DMS79 treated with DMSO at 0.1 percent for 48 hours (cell line): ENCODE measurements at regions not wholly inside any gene's neighbourhood (a gene's known extent, or its start where the extent isn't known, plus 50 kb on each side); places are given as distances from the start of the nearest gene placed in this dataset.
A peak's percentile ranks its signal among the peaks of the same experiment; 100 is the strongest.

Experiments
- DNase-seq: peaks from one replicate; lab custom pipeline; 2025; lab: John Stamatoyannopoulos, UW

DNA sequence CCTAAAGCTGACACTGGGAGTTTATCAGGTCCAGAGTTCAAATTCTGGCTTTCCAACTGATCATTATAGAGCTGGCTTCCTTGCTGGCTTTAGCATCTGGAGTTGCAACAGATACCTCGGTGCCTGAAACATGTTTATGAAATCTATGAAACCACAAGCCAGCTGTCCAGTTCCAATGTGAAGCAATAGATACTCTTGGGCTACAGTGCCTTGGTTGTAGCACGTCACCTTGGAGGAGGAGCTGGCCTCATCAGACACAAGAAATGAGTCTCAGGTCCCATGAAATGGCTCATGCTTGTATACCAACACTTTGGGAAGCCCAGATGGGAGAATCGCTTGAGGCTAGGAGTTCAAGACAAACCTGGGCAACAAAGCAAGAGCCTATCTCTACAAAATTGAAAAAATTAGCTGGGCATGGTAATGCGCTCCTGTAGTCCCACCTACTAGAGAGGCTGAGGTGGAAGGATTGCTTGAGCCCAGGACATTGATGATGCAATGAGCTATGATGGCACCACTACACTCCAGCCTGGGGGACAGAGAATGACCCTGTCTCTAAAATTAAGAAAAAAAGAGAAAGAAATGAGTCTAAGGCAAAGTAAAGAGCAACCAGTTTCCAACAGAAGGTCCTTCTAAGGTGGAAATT, 132.5 kb upstream of the ZNF648 start:
- no peak for DNase-seq

- no peak for DNase-seq
Measured at GRCh38 chr1:182192966-182193365, 131.5 kb upstream of the ZNF648 start.

DNA sequence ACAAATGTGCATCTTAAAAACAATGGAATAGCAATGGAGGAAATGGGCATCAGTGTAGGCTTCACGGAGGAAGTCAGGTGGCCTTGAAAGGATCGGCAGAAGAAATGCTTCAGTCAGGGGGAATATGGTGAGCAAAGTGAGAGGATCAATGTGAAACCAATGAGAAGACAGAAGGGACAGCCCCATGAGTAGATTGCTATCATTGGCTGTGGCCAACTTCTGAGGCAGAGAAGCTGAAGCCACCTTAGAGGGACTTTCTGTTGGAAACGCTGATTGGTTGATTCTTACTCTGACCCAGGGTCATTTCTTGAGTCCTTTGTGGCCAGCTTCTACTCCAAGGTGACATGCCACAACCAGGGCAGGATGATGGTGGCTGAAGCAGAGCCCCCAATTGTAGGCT, 130.7 kb upstream of the ZNF648 start:
- DNase-seq: no peak

- DNase-seq: no peak
Measured at GRCh38 chr1:182191381-182192115, 130.0 kb upstream of the ZNF648 start.

- no peak for DNase-seq
Measured at GRCh38 chr1:182189535-182190066, 128.1 kb upstream of the ZNF648 start.

- DNase-seq: no peak
Measured at GRCh38 chr1:182186757-182187146, 125.2 kb upstream of the ZNF648 start.

GRCh38 chr1:182185842-182186756, 124.6 kb upstream of the ZNF648 start:
- DNase-seq: peak; percentile 12

DNA sequence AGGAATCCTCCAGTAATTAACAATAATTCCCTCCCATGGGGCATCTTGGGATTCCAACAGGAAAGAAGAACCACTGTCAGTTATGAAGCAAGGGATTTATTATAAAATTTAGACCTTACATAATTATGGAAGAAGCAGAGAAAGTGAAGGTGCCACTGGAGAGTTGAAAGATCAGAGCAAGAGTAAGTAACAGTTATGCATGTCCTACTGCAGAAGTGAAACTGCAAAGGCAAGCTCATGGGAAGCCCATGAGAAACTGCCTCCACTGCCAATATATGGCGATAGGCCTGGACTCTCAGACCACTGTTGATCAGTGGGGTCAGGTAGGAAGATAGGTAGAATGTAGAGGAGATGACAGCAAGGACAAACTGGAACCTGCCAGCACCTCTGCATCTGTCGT, 123.6 kb upstream of the ZNF648 start:
- no peak for DNase-seq

GRCh38 chr1:182183606-182184005, 122.1 kb upstream of the ZNF648 start:
- DNase-seq: no peak

DNA sequence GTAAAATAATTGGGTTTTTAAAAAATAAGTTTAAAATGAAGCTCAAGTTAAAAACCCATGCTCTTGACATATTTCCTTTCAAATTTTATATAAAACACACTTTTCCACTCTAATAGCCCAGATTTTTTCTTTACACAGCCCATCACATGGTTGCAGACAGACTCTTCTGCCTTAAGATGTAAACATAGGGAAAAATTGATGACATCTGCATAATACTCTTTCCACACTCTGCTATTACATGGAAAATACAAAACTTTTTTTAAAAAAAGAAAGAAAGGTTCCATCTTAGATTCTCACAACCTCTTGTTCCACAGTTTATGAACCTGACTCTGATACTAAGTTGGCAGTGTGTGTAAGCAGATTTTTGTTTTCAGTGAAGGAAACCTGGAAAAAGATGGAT, 120.8 kb upstream of the ZNF648 start:
- no peak for DNase-seq

- no peak for DNase-seq
Measured at GRCh38 chr1:182181167-182181572, 119.7 kb upstream of the ZNF648 start.

DNA sequence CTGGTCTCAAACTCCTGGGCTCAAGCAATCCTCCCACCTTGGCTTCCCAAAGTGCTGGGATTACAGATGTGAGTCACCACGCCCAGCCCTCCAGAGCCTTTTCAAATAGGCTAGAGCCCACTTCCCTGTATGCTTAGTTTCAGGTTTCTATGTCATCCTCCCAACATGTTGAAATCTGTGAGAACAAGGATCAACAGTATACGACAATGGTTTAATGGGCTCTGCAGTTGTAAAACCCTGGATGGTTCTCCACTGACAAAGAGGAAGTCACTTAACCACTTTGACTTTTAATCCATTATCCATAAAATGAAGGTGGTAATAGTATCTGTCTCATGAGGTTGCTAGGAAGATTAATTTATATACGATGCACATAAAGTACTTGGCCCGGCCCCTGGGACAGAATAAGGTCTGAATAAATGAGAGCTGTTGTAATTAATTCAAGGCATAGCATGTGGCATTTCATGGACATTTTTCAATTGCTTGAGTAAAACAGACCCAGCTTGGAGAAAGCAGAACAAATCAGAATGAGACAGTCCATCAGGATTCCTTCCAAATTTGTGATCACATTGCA, 113.9 kb upstream of the ZNF648 start:
- DNase-seq: peak; percentile 19

- no peak for DNase-seq
Measured at GRCh38 chr1:182174513-182174855, 113.0 kb upstream of the ZNF648 start.

GRCh38 chr1:182173808-182174512, 112.4 kb upstream of the ZNF648 start:
- no peak for DNase-seq

DNA sequence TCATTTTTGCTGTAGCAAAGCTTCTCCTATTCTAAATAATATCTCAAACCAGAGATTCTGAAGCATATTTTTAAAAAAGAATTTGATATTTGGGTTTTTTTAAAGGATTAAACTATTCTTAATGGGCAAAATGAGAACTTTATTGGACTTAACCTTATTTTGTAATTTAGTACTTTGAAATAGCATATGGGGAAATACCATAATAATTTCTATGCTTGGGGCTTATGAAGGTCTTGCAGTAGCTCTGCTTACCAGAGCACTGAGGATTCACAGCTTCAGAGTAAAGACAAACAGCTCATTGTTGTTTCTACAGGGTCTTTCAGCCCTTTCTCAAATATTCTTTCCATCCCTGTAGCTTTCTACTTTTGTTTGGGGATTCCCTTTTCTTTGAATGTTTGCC, 111.2 kb upstream of the ZNF648 start:
- no peak for DNase-seq

DNA sequence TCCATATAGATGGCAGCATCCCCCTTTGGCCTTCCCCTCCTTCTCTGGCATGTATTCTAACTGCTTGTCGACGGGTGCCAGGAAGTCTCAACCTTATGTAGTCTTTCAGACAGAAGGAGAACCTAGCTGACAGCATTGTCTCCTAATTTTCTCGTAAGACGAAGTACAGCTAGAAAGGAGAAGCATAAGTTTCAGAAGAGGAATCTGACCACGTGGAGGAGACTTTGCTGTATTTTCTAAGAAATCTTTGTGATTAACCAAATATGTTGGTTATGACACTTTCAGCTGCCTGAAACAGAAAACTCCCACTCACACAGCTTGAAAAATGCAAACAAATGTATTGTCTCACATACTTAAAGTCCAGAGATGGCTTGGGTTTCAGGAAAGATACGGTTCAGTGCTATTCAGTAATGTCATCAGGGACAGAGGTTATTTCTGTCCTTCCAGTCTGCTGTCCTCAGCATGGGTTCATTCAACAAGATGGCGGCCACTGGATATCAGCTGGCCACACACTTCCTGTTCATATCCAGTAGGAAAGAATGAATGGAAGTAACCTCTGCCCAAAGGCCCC, 109.5 kb upstream of the ZNF648 start:
- no peak for DNase-seq

DNA sequence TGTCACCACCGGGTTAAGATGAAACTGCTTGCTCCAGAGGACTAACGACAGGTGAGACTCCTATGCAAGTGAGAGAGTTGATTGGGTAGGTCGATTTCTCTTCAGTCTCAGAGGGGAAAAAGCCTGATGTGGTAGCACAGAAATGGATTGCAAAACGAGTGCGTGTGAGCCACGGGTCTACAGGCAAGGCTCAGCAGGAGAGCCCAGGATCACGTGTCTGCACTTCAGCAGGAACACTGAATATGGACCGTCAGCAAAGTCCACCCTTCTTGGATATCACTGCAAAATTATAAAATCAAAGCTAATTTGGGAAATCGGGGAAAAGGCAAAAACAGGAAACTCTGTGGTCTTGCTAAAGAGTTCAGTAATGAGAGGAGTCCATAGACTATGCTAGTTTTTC, 107.7 kb upstream of the ZNF648 start:
- no peak for DNase-seq

GRCh38 chr1:182166750-182167149, 105.2 kb upstream of the ZNF648 start:
- no peak for DNase-seq

DNA sequence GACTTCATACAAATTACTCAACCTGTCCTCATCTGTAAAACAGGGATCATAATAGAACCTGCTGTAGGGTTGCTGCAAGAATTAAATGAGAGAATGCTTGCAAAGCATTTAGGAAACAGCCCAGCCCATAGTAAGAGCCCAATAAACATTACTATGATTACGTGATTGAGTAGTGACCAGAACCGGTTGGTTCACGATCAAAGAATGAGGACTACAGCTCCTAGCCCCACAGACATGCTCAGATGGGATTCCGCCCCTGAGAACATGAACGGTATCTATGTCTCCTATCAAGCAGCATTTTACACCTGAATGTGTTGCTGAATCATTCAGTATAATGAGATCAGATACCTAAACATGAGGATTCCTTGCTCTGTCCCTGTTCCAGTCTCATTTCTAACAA, 104.8 kb upstream of the ZNF648 start:
- DNase-seq: no peak

DNA sequence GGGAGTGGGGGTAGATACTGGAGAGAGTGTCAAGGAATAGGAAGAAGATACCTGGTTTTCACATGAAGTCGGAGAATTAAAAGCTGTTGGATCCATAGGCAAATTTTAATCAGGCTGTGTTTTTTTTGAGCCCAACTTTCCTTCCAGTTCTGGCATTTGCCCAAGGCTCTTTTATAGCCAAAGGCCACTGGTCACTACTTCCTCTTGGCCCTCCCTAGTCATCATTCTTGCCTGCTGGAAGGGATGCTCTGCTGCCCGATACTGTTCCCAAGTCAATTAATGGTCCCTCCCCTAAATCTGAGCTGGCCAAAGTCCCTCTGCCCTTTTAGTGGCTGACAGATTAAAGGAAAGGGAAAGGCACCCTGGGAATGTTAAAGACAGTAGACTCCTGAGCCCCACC, 102.8 kb upstream of the ZNF648 start:
- no peak for DNase-seq

GRCh38 chr1:182163821-182164223, 102.3 kb upstream of the ZNF648 start:
- DNase-seq: no peak
